Right lobe of liver (tissue), 4 donors: ENCODE measurements at regions not wholly inside any gene's neighbourhood (a gene's known extent, or its start where the extent isn't known, plus 50 kb on each side); places are given as distances from the start of the nearest gene placed in this dataset.

Experiments
- POLR2A ChIP-seq: fragments of 450-650 bp; IDR thresholded peaks from one replicate; pipeline ENCODE4 v1.6.1; 2017; ENCODE audit warnings: antibody characterized with exemption, mild to moderate bottlenecking
- TF ChIP-seq, protein P1 (sequence below), 4 donors: fragments of 200-600 bp in 3 of 4; fragments of 450-650 bp in 1 of 4; IDR thresholded peaks; one replicate each; pipeline versions ENCODE4 v1.5.1 to v1.8.0; 2016 to 2022; ENCODE audit warnings: antibody characterized with exemption in 4 of 4, mild to moderate bottlenecking in 2 of 4
- donor health status: DM: no; HTN: no; CAD: no.
- donor health status: DM: no; HTN: no; CAD: no.
- donor health status: DM: no; HTN: yes; CAD: no.

DNA sequence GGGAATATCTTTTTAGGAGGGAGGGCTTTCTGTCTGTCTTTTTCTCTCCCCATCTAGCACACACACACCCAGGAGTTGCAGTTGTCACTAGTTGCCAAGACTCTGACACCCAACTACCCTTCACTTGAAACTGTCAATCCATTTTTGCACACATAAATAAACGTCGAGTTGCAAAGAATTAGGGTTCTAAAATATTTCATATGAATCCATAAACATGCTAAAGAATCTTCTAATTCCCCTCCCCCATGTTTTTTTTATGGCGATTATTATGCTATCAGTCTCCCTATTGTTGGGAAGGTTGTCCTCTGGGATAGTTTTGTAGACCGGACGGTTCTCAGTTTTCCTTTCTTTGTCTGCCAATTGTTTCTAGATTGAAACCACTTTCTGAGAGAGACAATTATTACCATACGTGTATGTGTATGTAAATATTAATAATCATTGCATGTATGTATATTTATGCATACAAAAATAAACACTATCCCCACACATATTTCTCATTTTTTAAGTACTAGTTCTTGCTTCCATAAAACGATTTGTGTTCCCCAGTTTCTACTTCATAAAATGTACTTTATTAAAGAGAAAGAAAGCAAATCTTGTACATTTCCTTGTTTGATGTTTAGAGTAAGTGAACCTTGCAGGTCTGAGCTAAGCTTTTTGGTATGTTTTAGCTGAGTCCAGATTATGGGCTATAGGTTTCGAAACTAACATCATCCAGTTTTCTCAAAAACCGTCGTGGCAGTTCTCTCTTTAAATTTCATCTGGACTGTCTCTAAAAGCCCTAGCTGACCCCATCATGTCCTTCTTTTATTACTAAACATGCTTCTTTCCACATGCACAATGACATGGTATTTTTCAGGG, 165.0 kb upstream of the MPDZ start:
- TF ChIP-seq POLR2A = no peak
- TF ChIP-seq, protein P1, sequence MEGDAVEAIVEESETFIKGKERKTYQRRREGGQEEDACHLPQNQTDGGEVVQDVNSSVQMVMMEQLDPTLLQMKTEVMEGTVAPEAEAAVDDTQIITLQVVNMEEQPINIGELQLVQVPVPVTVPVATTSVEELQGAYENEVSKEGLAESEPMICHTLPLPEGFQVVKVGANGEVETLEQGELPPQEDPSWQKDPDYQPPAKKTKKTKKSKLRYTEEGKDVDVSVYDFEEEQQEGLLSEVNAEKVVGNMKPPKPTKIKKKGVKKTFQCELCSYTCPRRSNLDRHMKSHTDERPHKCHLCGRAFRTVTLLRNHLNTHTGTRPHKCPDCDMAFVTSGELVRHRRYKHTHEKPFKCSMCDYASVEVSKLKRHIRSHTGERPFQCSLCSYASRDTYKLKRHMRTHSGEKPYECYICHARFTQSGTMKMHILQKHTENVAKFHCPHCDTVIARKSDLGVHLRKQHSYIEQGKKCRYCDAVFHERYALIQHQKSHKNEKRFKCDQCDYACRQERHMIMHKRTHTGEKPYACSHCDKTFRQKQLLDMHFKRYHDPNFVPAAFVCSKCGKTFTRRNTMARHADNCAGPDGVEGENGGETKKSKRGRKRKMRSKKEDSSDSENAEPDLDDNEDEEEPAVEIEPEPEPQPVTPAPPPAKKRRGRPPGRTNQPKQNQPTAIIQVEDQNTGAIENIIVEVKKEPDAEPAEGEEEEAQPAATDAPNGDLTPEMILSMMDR (IDR thresholded peaks at IDR 0.05) = no peak
